Endothelial cell of umbilical vein (primary cell): ENCODE measurements at regions not wholly inside any gene's neighbourhood (a gene's known extent, or its start where the extent isn't known, plus 50 kb on each side); places are given as distances from the start of the nearest gene placed in this dataset.

Source experiments
- BruUV-seq: library from RNA; stranded (reverse); fragments of 400-500 nt; replicated peaks from 2 replicates; lab custom pipeline; 2021; lab: Mats Ljungman, UMichigan
- CTCF ChIA-PET: fragments of 300-600, 350-600 bp; sonication (Branson Sonifier 250); formaldehyde crosslinking; loops from one replicate; lab custom pipeline; 2021; ENCODE audit warnings: antibody characterized with exemption, inconsistent platforms; lab: Charles Lee
- POLR2A ChIA-PET: fragments of 300-600, 350-600 bp; sonication (Branson Sonifier 250); formaldehyde crosslinking; loops from one replicate; lab custom pipeline; 2021; ENCODE audit warnings: antibody characterized with exemption, inconsistent platforms; lab: Charles Lee
- DNase-seq: peaks from one replicate; pipeline ENCODE4 v3.0.0-alpha.2; 2011; ENCODE audit warnings: low read depth, low spot score
- FAIRE-seq: peaks from 2 replicates; lab custom pipeline; 2011; peaks lifted over from hg19 to GRCh38; lab: Jason Lieb, UNC
- H2AFZ ChIP-seq: 2 replicates; pipeline ENCODE4 v1.6.0; 2012; ENCODE audit warnings: low read depth, low read length, control low read depth, inconsistent platforms
- H3K27ac ChIP-seq: 2 replicates; pipeline ENCODE4 v1.5.1; 2011; ENCODE audit warnings: low read depth, mild to moderate bottlenecking, control low read depth, low read length, moderate library complexity; ENCODE audit not compliant: insufficient read depth
- H3K27me3 ChIP-seq, 2 experiments: 2 replicates each; pipeline versions ENCODE4 v1.6.0 to v1.6.1; 2011; ENCODE audit warnings: low read length in 2 of 2, mixed read lengths in 1 of 2; ENCODE audit not compliant: control insufficient read depth in 2 of 2, insufficient read depth in 2 of 2
- H3K36me3 ChIP-seq, 2 experiments: 2 replicates in 1 of 2; 3 replicates in 1 of 2; pipeline ENCODE4 v1.5.1; 2011; ENCODE audit warnings: low read length in 2 of 2, mild to moderate bottlenecking in 1 of 2, moderate library complexity in 1 of 2; ENCODE audit not compliant: control insufficient read depth in 2 of 2, insufficient read depth in 2 of 2; ENCODE audit errors: extremely low read depth in 1 of 2
- H3K4me1 ChIP-seq: 3 replicates; pipeline ENCODE4 v1.5.1; 2011; ENCODE audit warnings: mild to moderate bottlenecking, low read length; ENCODE audit not compliant: control insufficient read depth, insufficient read depth; ENCODE audit errors: extremely low read depth
- H3K4me2 ChIP-seq: 2 replicates; pipeline ENCODE4 v1.6.1; 2011; ENCODE audit warnings: low read length, control low read depth, mixed read lengths; ENCODE audit not compliant: insufficient read depth
- H3K4me3 ChIP-seq, 3 experiments: fragments of 200-600 bp in 1 of 3; sonication (generic), shearing (Covaris generic) in 1 of 3; replicated peaks in 1 of 3; 2 replicates each; pipeline ENCODE4 v1.5.1; 2011 to 2016; ENCODE audit warnings: control low read depth in 3 of 3, low read length in 3 of 3, mild to moderate bottlenecking in 2 of 3, inconsistent platforms in 1 of 3, low read depth in 1 of 3, moderate library complexity in 1 of 3; ENCODE audit not compliant: insufficient read depth in 1 of 3
- H3K79me2 ChIP-seq: 2 replicates; pipeline ENCODE4 v1.6.0; 2012; ENCODE audit warnings: low read length, inconsistent platforms; ENCODE audit not compliant: control insufficient read depth, insufficient read depth
- H3K9ac ChIP-seq: replicated peaks from 2 replicates; pipeline ENCODE3; 2011; ENCODE audit warnings: low read length, control low read depth; ENCODE audit not compliant: insufficient read depth; ENCODE audit errors: extremely low read depth
- H3K9me1 ChIP-seq: replicated peaks from 3 replicates; pipeline ENCODE4 v1.6.0; 2011; ENCODE audit warnings: mild to moderate bottlenecking, low read length; ENCODE audit not compliant: control insufficient read depth, insufficient read depth; ENCODE audit errors: extremely low read depth
- H3K9me3 ChIP-seq: replicated peaks from 2 replicates; pipeline ENCODE4 v1.5.1; 2012; ENCODE audit warnings: low read length, inconsistent platforms; ENCODE audit not compliant: control insufficient read depth, insufficient read depth
- H4K20me1 ChIP-seq: replicated peaks from 2 replicates; pipeline ENCODE3; 2011; ENCODE audit warnings: mild to moderate bottlenecking, low read length; ENCODE audit not compliant: control insufficient read depth, insufficient read depth; ENCODE audit errors: extremely low read depth
- CTCF ChIP-seq, 2 donors: IDR thresholded peaks; 1 replicate in 1 of 2; 2 replicates in 1 of 2; pipeline ENCODE4 v1.5.1; 2011; ENCODE audit warnings: low read length in 2 of 2, mild to moderate bottlenecking in 2 of 2, moderate library complexity in 2 of 2, control low read depth in 1 of 2, inconsistent platforms in 1 of 2, low read depth in 1 of 2; ENCODE audit not compliant: insufficient read depth in 1 of 2; ENCODE audit errors: extremely low read depth in 1 of 2
- EZH2 ChIP-seq: IDR thresholded peaks from 2 replicates; pipeline ENCODE4 v1.6.1; 2012; ENCODE audit warnings: borderline replicate concordance, low read depth, mild to moderate bottlenecking, moderate library complexity, low read length, inconsistent platforms; ENCODE audit not compliant: severe bottlenecking
- FOS ChIP-seq: IDR thresholded peaks from 2 replicates; pipeline ENCODE4 v1.6.1; 2011; ENCODE audit warnings: mild to moderate bottlenecking, low read length, moderate library complexity, borderline replicate concordance; ENCODE audit not compliant: insufficient read depth
- GATA2 ChIP-seq: IDR thresholded peaks from 2 replicates; pipeline ENCODE4 v1.7.0; 2011; ENCODE audit warnings: low read depth, mild to moderate bottlenecking, moderate library complexity, mixed read lengths, low read length; ENCODE audit not compliant: insufficient read length, insufficient read depth
- JUN ChIP-seq: IDR thresholded peaks from 2 replicates; pipeline ENCODE4 v1.6.1; 2011; ENCODE audit warnings: borderline replicate concordance, low read depth; ENCODE audit not compliant: insufficient read length, insufficient read depth
- MAX ChIP-seq: IDR thresholded peaks from 2 replicates; pipeline ENCODE4 v1.6.1; 2011; ENCODE audit not compliant: insufficient read depth, insufficient read length
- MYC ChIP-seq: IDR thresholded peaks from one replicate; pipeline ENCODE4 v1.6.1; 2011; ENCODE audit warnings: mild to moderate bottlenecking, low read depth, low read length
- POLR2A ChIP-seq: IDR thresholded peaks from 2 replicates; pipeline ENCODE4 v1.6.1; 2012; ENCODE audit warnings: low read depth, mild to moderate bottlenecking, control low read depth, low read length
- POLR2AphosphoS5 ChIP-seq: IDR thresholded peaks from 2 replicates; pipeline ENCODE4 v1.6.1; 2012; ENCODE audit warnings: low read depth, mild to moderate bottlenecking, control low read depth, low read length, moderate library complexity; ENCODE audit not compliant: insufficient read depth
- dilution Hi-C: fragments of 300-500 bp; cut with MboI; formaldehyde crosslinking; loops from one replicate; pipeline ENCODE4 v1.15.0; 2019; ENCODE audit warnings: low sequenced_read_pairs; ENCODE audit not compliant: extremely low pct_ligation_motif_present
- intact Hi-C: fragments of 100-400 bp; cut with micrococcal nuclease; formaldehyde crosslinking; loops from one replicate; pipeline ENCODE4 v1.10.0; 2022

- no peak overlapping the region for H3K4me2 ChIP-seq
- no peak for FAIRE-seq
- no peaks in the 10 kb centered on the region for H3K36me3 ChIP-seq
- BruUV-seq = no TSS peak
- dilution Hi-C loops (no loop called here), intact Hi-C loops (no loop called here)
- CTCF ChIA-PET = no interaction called here
- H3K9ac ChIP-seq = no peak overlapping the region
- H3K79me2 ChIP-seq = no peaks in the 10 kb centered on the region
- no peak overlapping the region for H2AFZ ChIP-seq
- no peak for TF ChIP-seq GATA2
- TF ChIP-seq MYC = no peak
- TF ChIP-seq POLR2A = no peak
- TF ChIP-seq EZH2 = no peak
- TF ChIP-seq CTCF (IDR thresholded peaks at IDR 0.05; ENCODE audit: extremely low read depth in 1 of 2, insufficient read depth in 1 of 2, low read depth in 1 of 2, low read length in 2 of 2) = no peak
- no peak for TF ChIP-seq FOS
- TF ChIP-seq POLR2AphosphoS5 = no peak
- no peak for TF ChIP-seq JUN
- TF ChIP-seq MAX = no peak
- H3K27me3 ChIP-seq = no peaks in the 10 kb centered on the region
- no peak overlapping the region for H3K27ac ChIP-seq
- no peak overlapping the region for H3K4me3 ChIP-seq
- H3K9me1 ChIP-seq = no peaks in the 10 kb centered on the region
- POLR2A ChIA-PET = no interaction called here
- DNase-seq = no peak
- no peaks in the 10 kb centered on the region for H4K20me1 ChIP-seq
- H3K9me3 ChIP-seq = peaks cover 9% of the 10 kb centered on the region
- no peaks in the 10 kb centered on the region for H3K4me1 ChIP-seq
Measured at GRCh38 chr10:130263289-130263688, 127.1 kb downstream of the GLRX3 start.
